ENCODE measurements at regions not wholly inside any gene's neighbourhood (a gene's known extent, or its start where the extent isn't known, plus 50 kb on each side); places are given as distances from the start of the nearest gene placed in this dataset.
"Not testable (repeated sequence)": the region's sequence is repeated elsewhere in the genome, so short reads cannot be mapped to it uniquely, and the experiment has no call there.

GRCh38 chr17:64742326-64742725, 80.2 kb upstream of the SMURF2 start:
- TF ChIP-seq CTCF (IDR thresholded peaks at IDR 0.05; ENCODE audit: low read depth, low read length, missing control alignments), result no peak
- no peak overlapping the region for H3K4me3 ChIP-seq (replicated peaks; ENCODE audit: low read depth, low read length)
- DNase-seq (ENCODE audit: extremely low read depth, low read depth), result no peak

GRCh38 chr17:64741916-64742315, 79.8 kb upstream of the SMURF2 start:
- DNase-seq (ENCODE audit: extremely low read depth, low read depth), result peak; percentile 97
- not testable (repeated sequence) for H3K4me3 ChIP-seq (replicated peaks; ENCODE audit: low read depth, low read length)

- DNase-seq (ENCODE audit: extremely low read depth, low read depth), result no peak
- no peak overlapping the region for H3K4me3 ChIP-seq (replicated peaks; ENCODE audit: low read depth, low read length)
- no peak for TF ChIP-seq CTCF (IDR thresholded peaks at IDR 0.05; ENCODE audit: low read depth, low read length, missing control alignments)
Observed at GRCh38 chr17:64741038-64741641, 79.0 kb upstream of the SMURF2 start.

- no peak for TF ChIP-seq CTCF (IDR thresholded peaks at IDR 0.05; ENCODE audit: low read depth, low read length, missing control alignments)
- DNase-seq (ENCODE audit: extremely low read depth, low read depth), result no peak
- no peak overlapping the region for H3K4me3 ChIP-seq (replicated peaks; ENCODE audit: low read depth, low read length)
Observed at GRCh38 chr17:64739316-64740058, 77.4 kb upstream of the SMURF2 start.

GRCh38 chr17:64736804-64737492, 74.8 kb upstream of the SMURF2 start:
- TF ChIP-seq CTCF (IDR thresholded peaks at IDR 0.05; ENCODE audit: low read depth, low read length, missing control alignments), result peak; percentile 72
- H3K4me3 ChIP-seq (replicated peaks; ENCODE audit: low read depth, low read length), result no peak overlapping the region
- DNase-seq (ENCODE audit: extremely low read depth, low read depth), result no peak

GRCh38 chr17:64732336-64733006, 70.4 kb upstream of the SMURF2 start:
- no peak overlapping the region for H3K4me3 ChIP-seq (replicated peaks; ENCODE audit: low read depth, low read length)

GRCh38 chr17:64730023-64730422, 67.9 kb upstream of the SMURF2 start:
- not testable (repeated sequence) for DNase-seq (ENCODE audit: extremely low read depth, low read depth); H3K4me3 ChIP-seq (replicated peaks; ENCODE audit: low read depth, low read length)

More at GRCh38 chr17:64732336-64733006, 70.4 kb upstream of the SMURF2 start:
- peak; percentile 82 for DNase-seq (ENCODE audit: extremely low read depth, low read depth)
- TF ChIP-seq CTCF (IDR thresholded peaks at IDR 0.05; ENCODE audit: low read depth, low read length, missing control alignments), result no peak

Data from HFF-Myc (cell line).